Neutrophil (primary cell): ENCODE measurements at regions not wholly inside any gene's neighbourhood (a gene's known extent, or its start where the extent isn't known, plus 50 kb on each side); places are given as distances from the start of the nearest gene placed in this dataset.

Experiments used
- H3K27ac ChIP-seq: fragments of 200-600 bp; sonication (generic); 2 replicates; pipeline ENCODE4 v1.5.1; 2016; ENCODE audit warnings: mild to moderate bottlenecking, moderate library complexity
- H3K27me3 ChIP-seq: fragments of 200-600 bp; sonication (generic); 2 replicates; pipeline ENCODE4 v1.6.0; 2016; ENCODE audit warnings: mild to moderate bottlenecking
- H3K36me3 ChIP-seq: fragments of 200-600 bp; sonication (generic); 2 replicates; pipeline ENCODE4 v1.5.1; 2017
- H3K4me1 ChIP-seq, 2 experiments: fragments of 200-600 bp in 1 of 2; sonication (generic) in 1 of 2; 1 replicate in 1 of 2; 2 replicates in 1 of 2; pipeline versions ENCODE4 v1.5.1 to v1.6.1; 2013 to 2016; ENCODE audit warnings: low read depth in 1 of 2, low read length in 1 of 2, mild to moderate bottlenecking in 1 of 2, moderate library complexity in 1 of 2; ENCODE audit not compliant: control insufficient read depth in 1 of 2, insufficient read depth in 1 of 2
- H3K4me3 ChIP-seq, 2 experiments: fragments of 200-600 bp in 1 of 2; sonication (generic) in 1 of 2; 1 replicate in 1 of 2; 2 replicates in 1 of 2; pipeline ENCODE4 v1.5.1; 2013 to 2016; ENCODE audit warnings: low read depth in 1 of 2, low read length in 1 of 2, mild to moderate bottlenecking in 1 of 2, moderate library complexity in 1 of 2
- H3K9me3 ChIP-seq: fragments of 200-600 bp; sonication (generic); 2 replicates; pipeline ENCODE4 v1.5.1; 2016
- CTCF ChIP-seq: fragments of 200-600 bp; sonication (generic); IDR thresholded peaks from 2 replicates; pipeline ENCODE4 v1.5.1; 2016; ENCODE audit warnings: antibody characterized with exemption

GRCh38 chr12:90074086-90074485, 365.4 kb upstream of the ATP2B1 start:
- H3K36me3 ChIP-seq, result no peaks in the 10 kb centered on the region
- no peak overlapping the region for H3K4me3 ChIP-seq
- TF ChIP-seq CTCF, result no peak
- no peaks in the 10 kb centered on the region for H3K27me3 ChIP-seq
- H3K9me3 ChIP-seq, result no peaks in the 10 kb centered on the region
- no peaks in the 10 kb centered on the region for H3K4me1 ChIP-seq
- no peak overlapping the region for H3K27ac ChIP-seq

- Histone ChIP-seq H3K27me3 (no peaks in the 10 kb centered on the region), H3K36me3 (no peaks in the 10 kb centered on the region), H3K4me1 (no peaks in the 10 kb centered on the region), H3K27ac (no peak overlapping the region), H3K9me3 (no peaks in the 10 kb centered on the region), H3K4me3 (no peak overlapping the region)
- no peak for TF ChIP-seq CTCF
These were observed 363.4 kb upstream of the ATP2B1 start for GRCh38 chr12:90071996-90072395.

GRCh38 chr12:90069711-90070110, 361.1 kb upstream of the ATP2B1 start:
- Histone ChIP-seq H3K4me1 (no peaks in the 10 kb centered on the region), H3K27ac (no peak overlapping the region), H3K27me3 (no peaks in the 10 kb centered on the region), H3K36me3 (no peaks in the 10 kb centered on the region), H3K9me3 (no peaks in the 10 kb centered on the region), H3K4me3 (no peak overlapping the region)
- TF ChIP-seq CTCF, result no peak

GRCh38 chr12:90067791-90068190, 359.2 kb upstream of the ATP2B1 start:
- no peak overlapping the region for H3K4me3 ChIP-seq
- H3K27me3 ChIP-seq, result no peaks in the 10 kb centered on the region
- no peaks in the 10 kb centered on the region for H3K4me1 ChIP-seq
- TF ChIP-seq CTCF, result no peak
- no peaks in the 10 kb centered on the region for H3K9me3 ChIP-seq
- no peak overlapping the region for H3K27ac ChIP-seq
- H3K36me3 ChIP-seq, result no peaks in the 10 kb centered on the region

GRCh38 chr12:90064852-90065801, 356.5 kb upstream of the ATP2B1 start:
- Histone ChIP-seq H3K9me3 (no peaks in the 10 kb centered on the region), H3K36me3 (no peaks in the 10 kb centered on the region), H3K27me3 (no peaks in the 10 kb centered on the region), H3K4me1 (no peaks in the 10 kb centered on the region), H3K4me3 (no peak overlapping the region), H3K27ac (no peak overlapping the region)
- TF ChIP-seq CTCF, result no peak
